ENCODE measurements at regions not wholly inside any gene's neighbourhood (a gene's known extent, or its start where the extent isn't known, plus 50 kb on each side); places are given as distances from the start of the nearest gene placed in this dataset.

DNA sequence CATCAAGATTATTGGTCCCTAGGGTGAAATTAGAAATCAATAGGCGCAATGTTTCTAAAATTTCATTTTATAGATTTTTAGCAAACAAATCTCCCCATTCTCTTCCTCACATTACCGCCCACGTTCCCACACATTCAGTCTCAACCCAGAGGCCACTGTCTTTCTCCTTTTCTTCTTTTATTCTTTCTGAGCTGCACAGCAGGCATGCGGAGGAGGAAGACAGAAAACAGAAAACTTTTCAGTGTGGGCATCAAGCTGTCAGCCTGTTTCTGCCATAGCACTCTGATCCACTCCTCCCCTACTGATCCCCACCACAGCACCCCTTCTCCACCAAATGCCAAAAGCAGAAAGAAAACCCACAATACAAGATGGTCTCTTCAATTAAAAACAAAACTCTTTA is 94.8 kb upstream of the ADAMTS3 start:
- TF ChIP-seq BHLHE40 (IDR thresholded peaks at IDR 0.05; ENCODE audit: borderline replicate concordance) (no peak), ELF4 (IDR thresholded peaks at IDR 0.05) (no peak), L3MBTL2 (conservative IDR thresholded peaks at IDR 0.05) (no peak), NFRKB (IDR thresholded peaks at IDR 0.05) (no peak), FOXK2 (IDR thresholded peaks at IDR 0.05) (no peak), SP1 (IDR thresholded peaks at IDR 0.05) (no peak), ARNT (IDR thresholded peaks at IDR 0.05) (no peak), FOXM1 (IDR thresholded peaks at IDR 0.05; ENCODE audit: borderline replicate concordance) (no peak), ZNF384 (IDR thresholded peaks at IDR 0.05) (no peak), HDGF (IDR thresholded peaks at IDR 0.05; ENCODE audit: borderline replicate concordance) (no peak), TARDBP (IDR thresholded peaks at IDR 0.05) (no peak), SUZ12 (IDR thresholded peaks at IDR 0.05) (no peak)
- TF ChIP-seq, protein P1, sequence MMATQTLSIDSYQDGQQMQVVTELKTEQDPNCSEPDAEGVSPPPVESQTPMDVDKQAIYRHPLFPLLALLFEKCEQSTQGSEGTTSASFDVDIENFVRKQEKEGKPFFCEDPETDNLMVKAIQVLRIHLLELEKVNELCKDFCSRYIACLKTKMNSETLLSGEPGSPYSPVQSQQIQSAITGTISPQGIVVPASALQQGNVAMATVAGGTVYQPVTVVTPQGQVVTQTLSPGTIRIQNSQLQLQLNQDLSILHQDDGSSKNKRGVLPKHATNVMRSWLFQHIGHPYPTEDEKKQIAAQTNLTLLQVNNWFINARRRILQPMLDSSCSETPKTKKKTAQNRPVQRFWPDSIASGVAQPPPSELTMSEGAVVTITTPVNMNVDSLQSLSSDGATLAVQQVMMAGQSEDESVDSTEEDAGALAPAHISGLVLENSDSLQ (IDR thresholded peaks at IDR 0.05): no peak
